ENCODE measurements at regions not wholly inside any gene's neighbourhood (a gene's known extent, or its start where the extent isn't known, plus 50 kb on each side); places are given as distances from the start of the nearest gene placed in this dataset.

DNA sequence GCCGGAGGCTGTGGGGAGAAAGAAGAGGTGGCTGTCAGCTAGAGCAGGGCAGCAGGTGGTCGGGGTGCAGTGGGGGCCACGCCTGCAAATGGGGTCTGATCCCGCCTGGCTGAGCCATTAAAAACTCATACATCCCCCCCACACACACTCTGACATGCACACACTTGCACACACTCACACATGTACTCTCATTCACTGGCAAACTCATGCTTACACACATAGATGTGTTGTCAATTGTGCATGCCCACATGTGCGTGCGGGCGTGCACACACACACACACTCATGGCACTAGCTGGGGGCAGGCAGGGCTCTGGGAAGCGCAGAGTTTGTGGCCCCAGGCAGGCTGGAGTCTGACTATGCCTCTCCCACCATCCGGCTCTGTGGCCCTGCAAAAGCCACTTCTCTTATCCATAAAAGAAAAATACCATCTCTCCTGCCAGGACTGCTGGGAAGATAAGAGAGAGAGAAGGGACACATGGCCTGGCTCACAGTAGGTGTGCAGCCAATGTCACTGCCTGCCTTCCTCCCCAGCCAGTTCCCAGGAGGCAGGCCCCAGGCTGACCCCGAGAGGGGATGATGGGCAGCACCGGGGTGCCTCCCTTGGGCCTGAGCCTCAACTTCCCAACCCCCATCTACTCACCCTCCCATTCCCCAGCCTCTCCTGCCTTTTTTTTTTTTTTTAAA lies 163.5 kb upstream of the LINGO1 start:
- TF ChIP-seq, protein P1, sequence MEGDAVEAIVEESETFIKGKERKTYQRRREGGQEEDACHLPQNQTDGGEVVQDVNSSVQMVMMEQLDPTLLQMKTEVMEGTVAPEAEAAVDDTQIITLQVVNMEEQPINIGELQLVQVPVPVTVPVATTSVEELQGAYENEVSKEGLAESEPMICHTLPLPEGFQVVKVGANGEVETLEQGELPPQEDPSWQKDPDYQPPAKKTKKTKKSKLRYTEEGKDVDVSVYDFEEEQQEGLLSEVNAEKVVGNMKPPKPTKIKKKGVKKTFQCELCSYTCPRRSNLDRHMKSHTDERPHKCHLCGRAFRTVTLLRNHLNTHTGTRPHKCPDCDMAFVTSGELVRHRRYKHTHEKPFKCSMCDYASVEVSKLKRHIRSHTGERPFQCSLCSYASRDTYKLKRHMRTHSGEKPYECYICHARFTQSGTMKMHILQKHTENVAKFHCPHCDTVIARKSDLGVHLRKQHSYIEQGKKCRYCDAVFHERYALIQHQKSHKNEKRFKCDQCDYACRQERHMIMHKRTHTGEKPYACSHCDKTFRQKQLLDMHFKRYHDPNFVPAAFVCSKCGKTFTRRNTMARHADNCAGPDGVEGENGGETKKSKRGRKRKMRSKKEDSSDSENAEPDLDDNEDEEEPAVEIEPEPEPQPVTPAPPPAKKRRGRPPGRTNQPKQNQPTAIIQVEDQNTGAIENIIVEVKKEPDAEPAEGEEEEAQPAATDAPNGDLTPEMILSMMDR (conservative IDR thresholded peaks at IDR 0.05; ENCODE audit: low read length): no peak
- no peak for DNase-seq (ENCODE audit: low read depth)
- no peak overlapping the region for H3K4me3 ChIP-seq (ENCODE audit: low read length)

DNA sequence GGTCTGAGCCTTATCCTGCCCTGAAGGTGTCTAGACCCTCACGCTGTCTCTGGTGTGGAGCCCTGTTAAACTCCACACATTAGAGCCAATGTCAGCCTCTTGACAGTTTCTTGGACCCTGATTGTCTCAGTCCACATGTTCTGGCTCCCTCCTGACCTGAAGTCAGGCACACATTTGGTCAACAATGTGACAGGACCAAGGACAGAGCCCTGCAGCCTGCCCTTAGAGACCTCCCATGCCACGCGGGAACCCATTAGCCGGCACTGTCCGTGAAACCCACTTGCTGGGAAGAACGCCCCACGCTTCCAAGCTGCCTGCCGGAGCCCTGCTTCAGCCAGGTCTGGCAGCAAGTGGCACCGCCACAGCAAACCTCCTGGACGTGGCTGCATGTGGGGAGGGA lies 162.7 kb upstream of the LINGO1 start:
- no peak overlapping the region for H3K4me3 ChIP-seq (ENCODE audit: low read length)
- TF ChIP-seq, protein P1 (conservative IDR thresholded peaks at IDR 0.05; ENCODE audit: low read length): no peak
- no peak for DNase-seq (ENCODE audit: low read depth)

DNA sequence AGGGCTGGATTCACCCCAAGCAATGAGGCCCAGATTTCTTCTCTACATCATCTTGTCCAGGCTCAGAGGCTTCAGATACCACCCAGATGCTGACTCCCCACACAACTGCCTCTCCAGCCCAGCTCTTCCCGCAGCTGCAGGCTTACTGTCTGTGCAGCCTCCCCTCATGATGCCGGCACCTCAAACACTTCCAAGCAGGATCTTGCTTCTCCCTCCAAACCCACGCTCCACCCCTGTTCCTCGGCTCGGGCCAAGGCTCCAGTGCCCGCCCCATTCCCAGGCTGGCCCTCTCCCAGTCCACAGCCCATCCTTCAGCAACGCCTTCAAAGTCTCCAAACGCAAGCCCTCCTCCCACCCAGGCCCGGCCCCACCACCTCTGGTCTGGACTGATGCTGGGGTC lies 159.2 kb upstream of the LINGO1 start:
- TF ChIP-seq, protein P1 (conservative IDR thresholded peaks at IDR 0.05; ENCODE audit: low read length): no peak

DNA sequence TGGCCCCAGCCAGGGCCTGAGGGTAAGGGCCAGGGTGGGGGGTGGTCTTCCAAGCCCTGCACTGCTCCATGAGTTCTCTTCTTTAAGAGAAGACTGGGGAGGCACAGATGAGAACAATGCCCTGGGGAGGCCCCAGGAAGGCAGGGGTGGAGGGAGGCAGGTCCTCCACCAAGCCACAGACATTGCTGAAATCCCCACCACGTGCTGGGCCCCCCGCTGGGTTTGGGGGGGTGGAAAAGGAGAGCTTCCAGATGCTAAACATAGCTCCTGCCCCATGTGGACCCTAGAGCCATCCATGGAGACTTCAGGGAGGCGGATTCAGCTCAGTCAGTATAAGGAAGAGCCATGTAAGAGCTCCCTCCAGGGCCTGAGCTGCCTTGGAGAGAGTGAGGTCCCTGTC lies 157.8 kb upstream of the LINGO1 start:
- H3K4me3 ChIP-seq (ENCODE audit: low read length): no peak overlapping the region
- DNase-seq (ENCODE audit: low read depth): no peak
- TF ChIP-seq, protein P1 (conservative IDR thresholded peaks at IDR 0.05; ENCODE audit: low read length): no peak

More for the DNA sequence above, 159.2 kb upstream of the LINGO1 start:
- H3K4me3 ChIP-seq (ENCODE audit: low read length): no peak overlapping the region
- DNase-seq (ENCODE audit: low read depth): no peak

DNA sequence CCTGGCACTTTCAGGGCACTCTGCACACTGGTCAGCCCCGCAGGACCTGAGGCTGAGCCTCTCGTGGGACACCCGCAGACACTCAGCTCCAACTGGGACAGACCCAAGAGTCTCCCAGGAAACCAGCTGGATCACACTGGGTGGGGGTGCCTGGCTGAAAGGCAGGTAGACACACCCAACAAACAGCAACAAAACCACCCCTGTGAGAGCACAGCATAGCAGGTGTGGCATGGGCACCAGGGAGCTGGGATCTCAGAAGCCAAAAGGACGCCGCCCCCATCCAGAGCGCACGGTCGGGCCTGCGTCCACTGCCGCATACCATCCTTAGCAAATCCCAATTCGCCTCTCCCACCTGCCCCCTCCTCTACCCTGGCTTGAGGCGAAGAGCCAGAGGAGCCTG lies 154.2 kb upstream of the LINGO1 start:
- no peak for DNase-seq (ENCODE audit: low read depth)
- no peak overlapping the region for H3K4me3 ChIP-seq (ENCODE audit: low read length)
- TF ChIP-seq, protein P1 (conservative IDR thresholded peaks at IDR 0.05; ENCODE audit: low read length): no peak

DNA sequence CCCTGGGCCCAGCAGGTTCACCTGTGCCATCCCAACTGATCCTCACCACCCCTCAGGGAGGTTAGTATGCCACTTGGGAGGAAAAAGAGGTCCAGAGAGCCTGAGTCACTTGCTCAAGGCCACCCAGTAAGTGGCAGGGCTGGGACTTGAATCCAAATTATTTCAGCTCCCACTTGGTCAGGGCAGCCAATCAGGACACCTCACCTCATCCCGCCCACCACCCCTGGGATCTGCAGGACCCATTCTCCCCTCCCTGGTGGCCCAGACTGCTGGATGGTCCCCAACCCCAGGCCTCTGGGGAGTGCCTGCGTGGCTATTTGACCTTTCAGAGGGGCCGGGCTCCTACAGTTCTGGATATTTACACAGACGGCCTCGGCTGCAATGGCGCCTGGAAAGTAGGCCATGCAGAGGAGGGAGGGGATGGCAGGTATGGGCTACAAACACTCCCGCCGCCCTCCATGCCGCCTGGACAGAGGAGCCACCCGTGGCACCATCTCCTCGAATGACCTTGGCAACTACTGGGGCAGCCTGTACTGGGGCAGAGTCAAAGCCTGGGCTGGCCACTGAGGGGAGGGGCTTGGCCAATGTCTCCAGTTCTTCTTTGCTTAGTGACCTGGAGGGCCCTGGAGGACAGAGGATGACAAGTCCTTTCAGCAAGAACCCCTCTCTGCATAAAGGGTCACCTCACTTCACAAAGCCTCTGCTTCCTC lies 153.6 kb upstream of the LINGO1 start:
- TF ChIP-seq, protein P1 (conservative IDR thresholded peaks at IDR 0.05; ENCODE audit: low read length): no peak
- H3K4me3 ChIP-seq (ENCODE audit: low read length): no peak overlapping the region
- DNase-seq (ENCODE audit: low read depth): no peak
